Fibroblast of the aortic adventitia (primary cell): ENCODE measurements at regions not wholly inside any gene's neighbourhood (a gene's known extent, or its start where the extent isn't known, plus 50 kb on each side); places are given as distances from the start of the nearest gene placed in this dataset.

Experiments
- DNase-seq: peaks from one replicate; pipeline ENCODE4 v3.0.0-alpha.2; 2010; ENCODE audit warnings: low read depth
- H3K4me3 ChIP-seq: 2 replicates; pipeline ENCODE4 v1.5.1; 2011; ENCODE audit warnings: low read depth, mild to moderate bottlenecking, control low read depth, low read length, moderate library complexity
- TF ChIP-seq, protein P1 (sequence below): IDR thresholded peaks from 2 replicates; pipeline ENCODE4 v1.5.1; 2011; ENCODE audit warnings: mild to moderate bottlenecking, low read length, control low read depth, inconsistent platforms; ENCODE audit not compliant: insufficient read depth

DNA sequence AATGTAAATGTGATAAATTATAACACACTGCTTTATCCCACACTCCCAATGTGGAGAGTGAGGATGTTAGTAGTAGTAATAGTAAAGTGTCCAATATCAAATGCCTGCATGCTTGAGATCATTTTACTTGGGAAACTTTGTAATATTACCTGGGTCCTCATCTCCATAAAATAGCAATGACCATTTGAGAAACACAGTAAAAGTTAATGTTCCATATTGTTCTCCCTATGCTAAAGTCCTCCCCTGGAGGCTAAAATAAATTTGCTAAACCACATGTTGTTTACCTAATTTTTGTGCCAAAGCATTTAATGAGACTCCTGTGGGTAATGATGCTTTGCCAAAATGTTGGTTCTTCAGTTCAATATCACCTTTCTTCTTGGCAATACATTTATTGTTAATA is 291.2 kb downstream of the CDH10 start:
- H3K4me3 ChIP-seq: no peak overlapping the region

DNA sequence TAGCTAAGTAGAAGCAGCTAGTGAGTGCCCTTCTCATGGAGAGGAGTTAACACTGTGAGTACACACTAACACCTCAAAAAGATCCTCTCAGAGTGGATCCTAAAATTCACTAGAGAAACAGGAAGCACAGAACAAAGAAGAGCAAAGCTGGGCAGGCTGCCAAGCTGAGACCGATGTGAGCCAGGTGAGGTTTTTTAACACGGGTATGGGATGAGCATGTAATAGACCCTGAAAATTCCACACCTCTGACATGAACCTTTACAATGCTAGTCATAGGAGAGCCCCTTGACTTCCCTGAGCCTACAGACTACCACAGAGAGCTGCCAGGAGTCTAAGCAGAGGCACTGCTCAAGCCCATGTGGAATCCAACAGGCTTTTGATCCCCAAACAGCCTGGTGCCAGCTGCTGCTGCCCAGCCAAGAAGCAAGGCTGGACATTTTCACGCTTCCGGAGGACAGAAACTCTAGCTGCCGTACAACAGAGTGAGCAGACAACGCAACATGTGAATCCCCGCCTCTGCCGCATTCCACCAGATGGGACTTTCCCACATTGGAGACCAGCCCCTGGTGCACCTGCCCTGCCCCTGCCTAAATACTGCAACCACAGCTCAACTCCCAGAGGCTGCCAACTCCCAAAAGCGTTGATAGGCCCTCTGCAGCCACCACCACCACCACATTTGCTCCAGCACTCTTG is 280.8 kb downstream of the CDH10 start:
- TF ChIP-seq, protein P1, sequence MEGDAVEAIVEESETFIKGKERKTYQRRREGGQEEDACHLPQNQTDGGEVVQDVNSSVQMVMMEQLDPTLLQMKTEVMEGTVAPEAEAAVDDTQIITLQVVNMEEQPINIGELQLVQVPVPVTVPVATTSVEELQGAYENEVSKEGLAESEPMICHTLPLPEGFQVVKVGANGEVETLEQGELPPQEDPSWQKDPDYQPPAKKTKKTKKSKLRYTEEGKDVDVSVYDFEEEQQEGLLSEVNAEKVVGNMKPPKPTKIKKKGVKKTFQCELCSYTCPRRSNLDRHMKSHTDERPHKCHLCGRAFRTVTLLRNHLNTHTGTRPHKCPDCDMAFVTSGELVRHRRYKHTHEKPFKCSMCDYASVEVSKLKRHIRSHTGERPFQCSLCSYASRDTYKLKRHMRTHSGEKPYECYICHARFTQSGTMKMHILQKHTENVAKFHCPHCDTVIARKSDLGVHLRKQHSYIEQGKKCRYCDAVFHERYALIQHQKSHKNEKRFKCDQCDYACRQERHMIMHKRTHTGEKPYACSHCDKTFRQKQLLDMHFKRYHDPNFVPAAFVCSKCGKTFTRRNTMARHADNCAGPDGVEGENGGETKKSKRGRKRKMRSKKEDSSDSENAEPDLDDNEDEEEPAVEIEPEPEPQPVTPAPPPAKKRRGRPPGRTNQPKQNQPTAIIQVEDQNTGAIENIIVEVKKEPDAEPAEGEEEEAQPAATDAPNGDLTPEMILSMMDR: no peak
- no peak overlapping the region for H3K4me3 ChIP-seq
- no peak for DNase-seq

More for the DNA sequence above, 291.2 kb downstream of the CDH10 start:
- TF ChIP-seq, protein P1: no peak
- no peak for DNase-seq

DNA sequence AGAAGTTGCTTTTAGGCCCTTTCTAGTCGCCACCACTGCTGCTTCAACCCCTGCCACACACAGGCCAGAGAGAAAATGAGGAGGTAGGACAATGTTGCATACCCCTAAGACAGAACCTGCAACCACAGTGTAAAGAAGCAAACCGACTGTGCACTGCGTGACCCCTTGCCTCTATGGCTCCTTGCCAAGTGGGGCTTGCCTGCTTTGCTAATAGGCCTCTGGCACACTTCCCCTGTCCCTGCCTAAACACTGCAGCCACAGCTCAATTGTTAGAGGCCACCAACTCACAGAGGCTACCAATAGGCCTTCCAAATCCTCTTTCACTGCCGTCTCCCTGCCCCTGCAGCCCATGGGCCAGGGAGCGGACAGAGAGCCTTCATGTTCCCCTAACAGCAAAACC is 280.1 kb downstream of the CDH10 start:
- H3K4me3 ChIP-seq: no peak overlapping the region
- DNase-seq: no peak
- TF ChIP-seq, protein P1: no peak

DNA sequence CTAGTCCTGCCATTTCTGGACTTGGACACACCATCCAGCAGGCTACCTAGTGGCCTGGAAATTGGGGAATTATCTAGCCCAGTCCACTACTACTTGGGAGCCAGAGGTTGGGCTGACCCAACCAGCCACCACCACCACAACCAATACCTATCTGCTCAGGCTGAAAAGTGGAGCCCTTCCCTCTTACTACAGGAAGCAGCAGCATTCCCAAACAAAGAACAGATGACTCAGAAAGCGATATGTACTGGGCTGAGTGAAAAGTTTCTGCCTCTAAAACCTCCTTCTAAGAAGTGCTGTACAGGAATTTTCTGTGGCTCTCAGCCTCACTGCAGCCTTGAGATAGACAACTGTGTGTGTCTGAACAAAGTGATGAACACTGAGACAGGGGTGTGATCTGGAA is 279.4 kb downstream of the CDH10 start:
- H3K4me3 ChIP-seq: no peak overlapping the region
- TF ChIP-seq, protein P1: no peak
- DNase-seq: no peak

DNA sequence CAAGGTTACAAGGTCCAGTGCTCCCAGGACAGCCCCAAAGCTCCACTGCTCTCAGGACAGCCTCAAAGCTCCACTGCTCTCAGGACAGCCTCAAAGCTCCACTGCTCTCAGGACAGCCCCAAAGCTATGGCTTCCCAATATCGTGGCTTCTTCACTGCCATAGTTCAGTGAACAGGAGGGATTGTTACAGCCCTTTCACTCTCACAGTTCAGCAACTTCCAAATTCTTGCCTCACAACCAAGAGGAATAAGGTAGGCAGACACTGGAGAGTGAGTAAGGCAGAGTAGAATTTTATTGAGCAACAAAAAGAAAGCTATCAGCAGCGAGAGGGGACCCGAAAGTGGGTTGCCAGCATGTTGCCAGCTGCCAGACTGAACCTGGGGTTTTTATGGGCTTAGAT is 277.6 kb downstream of the CDH10 start:
- no peak for DNase-seq
- TF ChIP-seq, protein P1: no peak

DNA sequence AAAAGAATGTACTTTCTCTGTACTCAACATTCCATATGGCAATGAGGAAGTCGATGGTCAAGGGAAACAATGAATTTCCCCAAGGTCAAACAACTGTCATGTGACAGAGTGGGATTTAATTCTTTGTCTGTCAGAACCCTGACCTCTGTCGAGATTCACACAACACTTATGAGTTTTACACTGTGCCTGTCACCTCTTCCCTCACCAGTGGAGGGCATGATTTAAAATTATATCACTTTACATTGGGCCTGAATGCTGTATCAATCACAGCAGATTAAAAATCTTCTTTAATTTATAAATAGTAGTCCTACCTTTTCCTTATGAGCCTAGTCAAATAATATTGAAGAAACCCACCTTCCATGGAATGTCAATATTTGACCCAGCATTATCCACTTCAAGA is 276.7 kb downstream of the CDH10 start:
- TF ChIP-seq, protein P1: no peak
- DNase-seq: no peak
- no peak overlapping the region for H3K4me3 ChIP-seq

More for the DNA sequence above, 277.6 kb downstream of the CDH10 start:
- no peak overlapping the region for H3K4me3 ChIP-seq

DNA sequence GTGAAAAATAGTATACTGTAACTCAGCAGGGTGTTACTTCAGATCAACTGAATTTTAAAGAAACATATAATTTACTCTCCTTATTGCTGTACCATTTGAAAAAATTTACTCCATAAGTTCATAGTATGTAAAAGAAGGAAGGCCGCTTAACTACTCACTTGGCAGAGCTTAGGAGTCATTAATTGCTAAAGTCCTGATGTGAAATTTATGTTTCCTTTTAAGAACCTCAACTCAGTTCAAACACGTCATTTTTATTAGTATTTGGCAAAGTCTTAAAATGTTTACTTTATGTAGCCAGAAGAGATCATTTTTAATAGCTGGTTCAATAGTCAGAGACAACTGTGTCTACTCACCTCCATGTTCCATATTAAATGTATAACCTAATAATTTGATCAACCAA is 268.6 kb downstream of the CDH10 start:
- no peak for DNase-seq
- no peak overlapping the region for H3K4me3 ChIP-seq
- TF ChIP-seq, protein P1: no peak
